HCT116 (cell line): ENCODE measurements at regions not wholly inside any gene's neighbourhood (a gene's known extent, or its start where the extent isn't known, plus 50 kb on each side); places are given as distances from the start of the nearest gene placed in this dataset.

Experiments used
- ATAC-seq: fragments of 200-7000 bp; cut with Tn5 transposase; 2 replicates; pipeline ENCODE4 v1.9.1; 2020; ENCODE audit warnings: mild to moderate bottlenecking, moderate library complexity
- BruUV-seq: library from RNA; stranded (reverse); fragments of 400-500 nt; replicated peaks from 2 replicates; lab custom pipeline; 2021; lab: Mats Ljungman, UMichigan
- CTCF ChIA-PET: fragments of 300-600 bp; sonication (Branson Sonifier 250); formaldehyde crosslinking; loops from one replicate; lab custom pipeline; 2021; ENCODE audit warnings: antibody characterized with exemption; lab: Charles Lee
- POLR2A ChIA-PET: fragments of 300-600, 350-600 bp; sonication (Branson Sonifier 250); formaldehyde crosslinking; loops from one replicate; lab custom pipeline; 2021; ENCODE audit warnings: antibody characterized with exemption; lab: Charles Lee
- RAD21 ChIA-PET, 2 experiments: fragments of 300-600 bp; sonication (Branson Sonifier 250); formaldehyde crosslinking; loops; one replicate each; lab custom pipeline; 2023; ENCODE audit warnings: low total read pairs in 2 of 2; ENCODE audit not compliant: uncharacterized antibody in 2 of 2, unreplicated experiment in 2 of 2, low non-redundant PET in 1 of 2; lab: Charles Lee
- DNase-seq: peaks from one replicate; pipeline ENCODE4 v3.0.0-alpha.2; 2010; ENCODE audit warnings: low read depth, low spot score
- H2AFZ ChIP-seq: fragments of 200-600 bp; shearing (Covaris generic), sonication (generic); 2 replicates; pipeline ENCODE4 v1.6.1; 2017; ENCODE audit warnings: low read depth, mixed run types, mixed read lengths, antibody characterized with exemption, low read length; ENCODE audit not compliant: poor library complexity, severe bottlenecking
- H3K27ac ChIP-seq: 2 replicates; pipeline ENCODE4 v1.5.1; 2012; ENCODE audit warnings: low read depth, low read length
- H3K27me3 ChIP-seq: fragments of 200-600 bp; sonication (generic); 2 replicates; pipeline ENCODE4 v1.6.1; 2016; ENCODE audit warnings: mixed run types, low read length, mixed read lengths; ENCODE audit not compliant: insufficient read depth
- H3K36me3 ChIP-seq, 2 experiments: fragments of 200-500 bp in 1 of 2; fragments of 200-600 bp in 1 of 2; sonication (Bioruptor generic) in 1 of 2; sonication (generic) in 1 of 2; 2 replicates each; pipeline versions ENCODE4 v1.5.1 to v1.6.1; 2014 to 2016; ENCODE audit warnings: low read length in 2 of 2, inconsistent platforms in 1 of 2, mixed read lengths in 1 of 2, mixed run types in 1 of 2; ENCODE audit not compliant: insufficient read depth in 2 of 2, control insufficient read depth in 1 of 2
- H3K4me1 ChIP-seq, 2 experiments: fragments of 200-600 bp in 1 of 2; sonication (generic) in 1 of 2; 2 replicates each; pipeline versions ENCODE4 v1.5.1 to v1.6.1; 2012 to 2017; ENCODE audit warnings: low read length in 2 of 2, inconsistent platforms in 1 of 2, mild to moderate bottlenecking in 1 of 2, mixed read lengths in 1 of 2, mixed run types in 1 of 2, moderate library complexity in 1 of 2; ENCODE audit not compliant: insufficient read depth in 2 of 2, control insufficient read depth in 1 of 2
- H3K4me2 ChIP-seq: fragments of 200-600 bp; sonication (generic); 2 replicates; pipeline ENCODE4 v1.6.1; 2017; ENCODE audit warnings: mixed run types, low read length, mixed read lengths
- H3K4me3 ChIP-seq, 2 experiments: fragments of 200-600 bp in 1 of 2; sonication (generic) in 1 of 2; replicated peaks in 1 of 2; 2 replicates each; pipeline ENCODE4 v1.5.1; 2011 to 2016; ENCODE audit warnings: low read length in 2 of 2, control low read depth in 1 of 2, low read depth in 1 of 2, mild to moderate bottlenecking in 1 of 2, mixed read lengths in 1 of 2, mixed run types in 1 of 2
- H3K79me2 ChIP-seq: fragments of 200-600 bp; sonication (generic); 2 replicates; pipeline ENCODE4 v1.6.1; 2017; ENCODE audit warnings: mild to moderate bottlenecking, mixed run types, low read length, moderate library complexity, mixed read lengths; ENCODE audit not compliant: insufficient read depth
- H3K9ac ChIP-seq: fragments of 200-600 bp; sonication (generic); 2 replicates; pipeline ENCODE4 v1.6.1; 2016; ENCODE audit warnings: low read length, mixed read lengths
- H3K9me2 ChIP-seq: fragments of 200-600 bp; sonication (generic), shearing (Covaris generic); 2 replicates; pipeline ENCODE4 v1.6.1; 2017; ENCODE audit warnings: mixed run types, mild to moderate bottlenecking, moderate library complexity; ENCODE audit not compliant: insufficient read depth
- H3K9me3 ChIP-seq, 2 experiments: fragments of 200-500 bp in 1 of 2; fragments of 200-600 bp in 1 of 2; sonication (Bioruptor generic) in 1 of 2; sonication (generic) in 1 of 2; 2 replicates each; pipeline ENCODE4 v1.6.1; 2014 to 2017; ENCODE audit warnings: low read length in 2 of 2, mixed read lengths in 2 of 2, inconsistent platforms in 1 of 2, low read depth in 1 of 2, mild to moderate bottlenecking in 1 of 2, mixed run types in 1 of 2, moderate library complexity in 1 of 2; ENCODE audit not compliant: control insufficient read depth in 1 of 2, insufficient read depth in 1 of 2
- H4K20me1 ChIP-seq: fragments of 200-600 bp; sonication (generic), shearing (Covaris generic); 2 replicates; pipeline ENCODE4 v1.6.1; 2017; ENCODE audit warnings: mixed run types, mild to moderate bottlenecking, moderate library complexity; ENCODE audit not compliant: insufficient read depth
- CBX3 ChIP-seq: IDR thresholded peaks from 2 replicates; pipeline ENCODE4 v1.6.1; 2012; ENCODE audit warnings: low read depth
- CEBPB ChIP-seq: IDR thresholded peaks from 2 replicates; pipeline ENCODE4 v1.6.1; 2012; ENCODE audit warnings: low read depth
- EGR1 ChIP-seq: IDR thresholded peaks from 2 replicates; pipeline ENCODE4 v1.6.1; 2012; ENCODE audit warnings: low read depth
- ELF1 ChIP-seq: IDR thresholded peaks from 2 replicates; pipeline ENCODE4 v1.6.1; 2012; ENCODE audit warnings: low read depth, borderline replicate concordance
- EZH2 ChIP-seq: fragments of 200-600 bp; sonication (generic); IDR thresholded peaks from 2 replicates; pipeline ENCODE4 v1.6.1; 2017; ENCODE audit warnings: antibody characterized with exemption, mixed run types
- EZH2phosphoT487 ChIP-seq: fragments of 200-600 bp; IDR thresholded peaks from 2 replicates; pipeline ENCODE4 v1.6.1; 2018; ENCODE audit warnings: antibody characterized with exemption, borderline replicate concordance
- FOSL1 ChIP-seq: IDR thresholded peaks from 2 replicates; pipeline ENCODE4 v1.6.1; 2012; ENCODE audit warnings: low read depth
- POLR2A ChIP-seq: IDR thresholded peaks from 2 replicates; pipeline ENCODE4 v1.7.0; 2011; ENCODE audit warnings: borderline replicate concordance; ENCODE audit not compliant: insufficient read depth, insufficient read length; ENCODE audit errors: extremely low read depth
- POLR2AphosphoS5 ChIP-seq: IDR thresholded peaks from 2 replicates; pipeline ENCODE4 v1.6.1; 2011; ENCODE audit warnings: mild to moderate bottlenecking, low read depth, low read length, moderate library complexity
- RAD21 ChIP-seq: IDR thresholded peaks from 2 replicates; pipeline ENCODE4 v1.6.1; 2012; ENCODE audit warnings: low read depth, mild to moderate bottlenecking
- SIN3A ChIP-seq: IDR thresholded peaks from 2 replicates; pipeline ENCODE4 v1.6.1; 2012; ENCODE audit warnings: low read depth
- SP1 ChIP-seq: IDR thresholded peaks from 2 replicates; pipeline ENCODE4 v1.6.1; 2012; ENCODE audit warnings: low read depth
- TCF7L2 ChIP-seq: IDR thresholded peaks from 2 replicates; pipeline ENCODE4 v1.7.0; 2011; ENCODE audit warnings: borderline replicate concordance, inconsistent platforms; ENCODE audit not compliant: insufficient read depth, insufficient read length; ENCODE audit errors: extremely low read depth
- YY1 ChIP-seq: IDR thresholded peaks from 2 replicates; pipeline ENCODE4 v1.6.1; 2011; ENCODE audit warnings: low read length, low read depth, moderate library complexity, mild to moderate bottlenecking; ENCODE audit not compliant: insufficient replicate concordance; ENCODE audit errors: extremely low read depth
- ZNF274 ChIP-seq: fragments of 200-500 bp; sonication (Bioruptor generic); IDR thresholded peaks from 2 replicates; pipeline ENCODE4 v1.6.1; 2014; ENCODE audit warnings: mild to moderate bottlenecking, low read depth, low read length, inconsistent platforms
- intact Hi-C: fragments of 100-400 bp; cut with micrococcal nuclease; formaldehyde crosslinking; loops from 2 replicates; pipeline ENCODE4 v1.10.0; 2022
- TF ChIP-seq, protein P1 (sequence below): IDR thresholded peaks from 2 replicates; pipeline ENCODE4 v1.6.1; 2012
- TF ChIP-seq, protein P2 (sequence below), 3 experiments: fragments of 200-600 bp in 1 of 3; sonication (generic) in 1 of 3; IDR thresholded peaks in 2 of 3; conservative IDR thresholded peaks in 1 of 3; 2 replicates each; pipeline ENCODE4 v1.5.1; 2012 to 2017; ENCODE audit warnings: low read depth in 2 of 3, low read length in 2 of 3, antibody characterized with exemption in 1 of 3, borderline replicate concordance in 1 of 3, control low read depth in 1 of 3, mild to moderate bottlenecking in 1 of 3, mixed read lengths in 1 of 3, mixed run types in 1 of 3, moderate library complexity in 1 of 3; ENCODE audit not compliant: insufficient read depth in 1 of 3
- TF ChIP-seq, protein P3 (sequence below): IDR thresholded peaks from 2 replicates; pipeline ENCODE4 v1.6.1; 2012
- TF ChIP-seq, protein P4 (sequence below): IDR thresholded peaks from 2 replicates; pipeline ENCODE4 v1.6.1; 2012; ENCODE audit warnings: low read depth

DNA sequence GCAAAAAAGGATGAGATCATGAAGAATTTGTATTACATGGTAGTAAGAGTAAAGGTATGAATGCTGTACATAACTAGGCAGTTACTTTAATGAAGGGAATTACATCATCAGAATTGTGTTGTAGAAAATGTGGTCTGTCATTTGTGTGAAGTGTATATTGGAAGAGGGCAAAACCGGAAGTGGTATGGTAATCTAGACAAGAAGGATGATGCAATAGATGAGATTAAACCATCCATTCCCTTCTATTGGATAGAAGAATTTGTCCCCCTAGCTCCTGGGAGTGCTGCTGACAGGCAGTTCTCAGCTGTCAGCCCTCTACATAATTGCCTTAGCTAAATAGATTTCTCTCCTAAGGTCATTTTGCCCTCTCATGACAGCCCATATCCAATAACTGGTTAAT, 55.9 kb upstream of the BARD1 start:
- intact Hi-C loops: no loop called here
- H3K4me3 ChIP-seq: no peak overlapping the region
- H3K4me1 ChIP-seq: no peaks in the 10 kb centered on the region
- H3K36me3 ChIP-seq: no peaks in the 10 kb centered on the region
- DNase-seq: no peak
- no peaks in the 10 kb centered on the region for H3K27me3 ChIP-seq
- no peaks in the 10 kb centered on the region for H3K9me2 ChIP-seq
- ChIA-PET POLR2A (no interaction called here), RAD21 (no interaction called here), CTCF (no interaction called here)
- no peak for ATAC-seq
- no peak for TF ChIP-seq TCF7L2
- TF ChIP-seq SIN3A: no peak
- no peak for TF ChIP-seq POLR2A
- no peak for TF ChIP-seq EZH2
- TF ChIP-seq RAD21: no peak
- TF ChIP-seq SP1: no peak
- TF ChIP-seq ELF1: no peak
- no peak for TF ChIP-seq POLR2AphosphoS5
- no peak for TF ChIP-seq ZNF274
- no peak for TF ChIP-seq EZH2phosphoT487
- TF ChIP-seq CBX3: no peak
- no peak for TF ChIP-seq FOSL1
- TF ChIP-seq YY1: no peak
- TF ChIP-seq, protein P1, sequence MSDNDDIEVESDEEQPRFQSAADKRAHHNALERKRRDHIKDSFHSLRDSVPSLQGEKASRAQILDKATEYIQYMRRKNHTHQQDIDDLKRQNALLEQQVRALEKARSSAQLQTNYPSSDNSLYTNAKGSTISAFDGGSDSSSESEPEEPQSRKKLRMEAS: no peak
- TF ChIP-seq, protein P2, sequence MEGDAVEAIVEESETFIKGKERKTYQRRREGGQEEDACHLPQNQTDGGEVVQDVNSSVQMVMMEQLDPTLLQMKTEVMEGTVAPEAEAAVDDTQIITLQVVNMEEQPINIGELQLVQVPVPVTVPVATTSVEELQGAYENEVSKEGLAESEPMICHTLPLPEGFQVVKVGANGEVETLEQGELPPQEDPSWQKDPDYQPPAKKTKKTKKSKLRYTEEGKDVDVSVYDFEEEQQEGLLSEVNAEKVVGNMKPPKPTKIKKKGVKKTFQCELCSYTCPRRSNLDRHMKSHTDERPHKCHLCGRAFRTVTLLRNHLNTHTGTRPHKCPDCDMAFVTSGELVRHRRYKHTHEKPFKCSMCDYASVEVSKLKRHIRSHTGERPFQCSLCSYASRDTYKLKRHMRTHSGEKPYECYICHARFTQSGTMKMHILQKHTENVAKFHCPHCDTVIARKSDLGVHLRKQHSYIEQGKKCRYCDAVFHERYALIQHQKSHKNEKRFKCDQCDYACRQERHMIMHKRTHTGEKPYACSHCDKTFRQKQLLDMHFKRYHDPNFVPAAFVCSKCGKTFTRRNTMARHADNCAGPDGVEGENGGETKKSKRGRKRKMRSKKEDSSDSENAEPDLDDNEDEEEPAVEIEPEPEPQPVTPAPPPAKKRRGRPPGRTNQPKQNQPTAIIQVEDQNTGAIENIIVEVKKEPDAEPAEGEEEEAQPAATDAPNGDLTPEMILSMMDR (IDR thresholded peaks at IDR 0.05 in 2 of 3, conservative IDR thresholded peaks at IDR 0.05 in 1 of 3; ENCODE audit: borderline replicate concordance in 1 of 3, insufficient read depth in 1 of 3, low read depth in 2 of 3, low read length in 2 of 3): no peak
- TF ChIP-seq, protein P3, sequence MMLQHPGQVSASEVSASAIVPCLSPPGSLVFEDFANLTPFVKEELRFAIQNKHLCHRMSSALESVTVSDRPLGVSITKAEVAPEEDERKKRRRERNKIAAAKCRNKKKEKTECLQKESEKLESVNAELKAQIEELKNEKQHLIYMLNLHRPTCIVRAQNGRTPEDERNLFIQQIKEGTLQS: no peak
- TF ChIP-seq CEBPB: no peak
- TF ChIP-seq EGR1: no peak
- TF ChIP-seq, protein P4, sequence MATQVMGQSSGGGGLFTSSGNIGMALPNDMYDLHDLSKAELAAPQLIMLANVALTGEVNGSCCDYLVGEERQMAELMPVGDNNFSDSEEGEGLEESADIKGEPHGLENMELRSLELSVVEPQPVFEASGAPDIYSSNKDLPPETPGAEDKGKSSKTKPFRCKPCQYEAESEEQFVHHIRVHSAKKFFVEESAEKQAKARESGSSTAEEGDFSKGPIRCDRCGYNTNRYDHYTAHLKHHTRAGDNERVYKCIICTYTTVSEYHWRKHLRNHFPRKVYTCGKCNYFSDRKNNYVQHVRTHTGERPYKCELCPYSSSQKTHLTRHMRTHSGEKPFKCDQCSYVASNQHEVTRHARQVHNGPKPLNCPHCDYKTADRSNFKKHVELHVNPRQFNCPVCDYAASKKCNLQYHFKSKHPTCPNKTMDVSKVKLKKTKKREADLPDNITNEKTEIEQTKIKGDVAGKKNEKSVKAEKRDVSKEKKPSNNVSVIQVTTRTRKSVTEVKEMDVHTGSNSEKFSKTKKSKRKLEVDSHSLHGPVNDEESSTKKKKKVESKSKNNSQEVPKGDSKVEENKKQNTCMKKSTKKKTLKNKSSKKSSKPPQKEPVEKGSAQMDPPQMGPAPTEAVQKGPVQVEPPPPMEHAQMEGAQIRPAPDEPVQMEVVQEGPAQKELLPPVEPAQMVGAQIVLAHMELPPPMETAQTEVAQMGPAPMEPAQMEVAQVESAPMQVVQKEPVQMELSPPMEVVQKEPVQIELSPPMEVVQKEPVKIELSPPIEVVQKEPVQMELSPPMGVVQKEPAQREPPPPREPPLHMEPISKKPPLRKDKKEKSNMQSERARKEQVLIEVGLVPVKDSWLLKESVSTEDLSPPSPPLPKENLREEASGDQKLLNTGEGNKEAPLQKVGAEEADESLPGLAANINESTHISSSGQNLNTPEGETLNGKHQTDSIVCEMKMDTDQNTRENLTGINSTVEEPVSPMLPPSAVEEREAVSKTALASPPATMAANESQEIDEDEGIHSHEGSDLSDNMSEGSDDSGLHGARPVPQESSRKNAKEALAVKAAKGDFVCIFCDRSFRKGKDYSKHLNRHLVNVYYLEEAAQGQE: no peak
- BruUV-seq: no TSS peak
- H3K27ac ChIP-seq: no peak overlapping the region
- H3K4me2 ChIP-seq: no peak overlapping the region
- H4K20me1 ChIP-seq: no peaks in the 10 kb centered on the region
- no peak overlapping the region for H3K9ac ChIP-seq
- H3K9me3 ChIP-seq: no peaks in the 10 kb centered on the region
- no peak overlapping the region for H2AFZ ChIP-seq
- H3K79me2 ChIP-seq: no peaks in the 10 kb centered on the region
